GM23248 (cell line): ENCODE measurements at regions not wholly inside any gene's neighbourhood (a gene's known extent, or its start where the extent isn't known, plus 50 kb on each side); places are given as distances from the start of the nearest gene placed in this dataset.

ENCODE experiments used
- DNase-seq: peaks from one replicate; pipeline ENCODE4 v3.0.0-alpha.2; 2015
- H2AFZ ChIP-seq: fragments of 200-600 bp; sonication (generic); 2 replicates; pipeline ENCODE4 v1.6.1; 2016; ENCODE audit warnings: antibody characterized with exemption
- H3F3A ChIP-seq: fragments of 200-600 bp; sonication (generic); 2 replicates; pipeline ENCODE4 v1.6.1; 2016; ENCODE audit warnings: mild to moderate bottlenecking, antibody characterized with exemption, mixed run types; ENCODE audit not compliant: insufficient read depth
- H3K27ac ChIP-seq: fragments of 200-600 bp; sonication (generic); 2 replicates; pipeline ENCODE4 v1.5.1; 2016; ENCODE audit warnings: mild to moderate bottlenecking
- H3K27me3 ChIP-seq: fragments of 200-600 bp; sonication (generic); replicated peaks from 2 replicates; pipeline ENCODE4 v1.6.1; 2016; ENCODE audit warnings: mild to moderate bottlenecking; ENCODE audit not compliant: insufficient read depth
- H3K36me3 ChIP-seq: fragments of 200-600 bp; sonication (generic); 2 replicates; pipeline ENCODE4 v1.6.1; 2016; ENCODE audit warnings: low read depth, mild to moderate bottlenecking
- H3K4me1 ChIP-seq: fragments of 200-600 bp; sonication (generic); 2 replicates; pipeline ENCODE4 v1.6.1; 2016; ENCODE audit warnings: mild to moderate bottlenecking; ENCODE audit not compliant: insufficient read depth
- H3K4me2 ChIP-seq: fragments of 200-600 bp; sonication (generic); one replicate; pipeline ENCODE4 v1.6.1; 2016; ENCODE audit warnings: mild to moderate bottlenecking; ENCODE audit not compliant: unreplicated experiment
- H3K4me3 ChIP-seq: fragments of 200-600 bp; sonication (generic); 2 replicates; pipeline ENCODE4 v1.5.1; 2016; ENCODE audit warnings: mild to moderate bottlenecking
- H3K79me2 ChIP-seq: fragments of 200-600 bp; sonication (generic); 2 replicates; pipeline ENCODE4 v1.6.1; 2016; ENCODE audit warnings: mild to moderate bottlenecking; ENCODE audit not compliant: insufficient read depth
- H3K9ac ChIP-seq: fragments of 200-600 bp; sonication (generic); 2 replicates; pipeline ENCODE4 v1.6.1; 2016; ENCODE audit warnings: mild to moderate bottlenecking
- H3K9me2 ChIP-seq: fragments of 200-600 bp; sonication (generic); 2 replicates; pipeline ENCODE4 v1.6.1; 2016; ENCODE audit warnings: mixed run types, mild to moderate bottlenecking, moderate library complexity; ENCODE audit not compliant: insufficient read depth
- H3K9me3 ChIP-seq: fragments of 200-600 bp; sonication (generic); one replicate; pipeline ENCODE4 v1.6.1; 2017; ENCODE audit warnings: low read depth
- H4K20me1 ChIP-seq: fragments of 200-600 bp; sonication (generic); 2 replicates; pipeline ENCODE4 v1.6.0; 2016; ENCODE audit not compliant: insufficient read depth
- EZH2 ChIP-seq: fragments of 200-600 bp; sonication (generic); IDR thresholded peaks from 2 replicates; pipeline ENCODE4 v1.6.1; 2018; ENCODE audit warnings: antibody characterized with exemption, mild to moderate bottlenecking; ENCODE audit not compliant: insufficient read depth, poor library complexity, severe bottlenecking
- EZH2phosphoT487 ChIP-seq: fragments of 200-600 bp; sonication (generic); IDR thresholded peaks from 2 replicates; pipeline ENCODE4 v1.6.1; 2018; ENCODE audit warnings: antibody characterized with exemption, moderate library complexity, mild to moderate bottlenecking, low read depth; ENCODE audit not compliant: insufficient read depth
- WGBS, 2 experiments: methylation state at CpG; one replicate each; pipeline ENCODE4 v1.1.6; 2015 to 2017; ENCODE audit warnings: low lambda C conversion rate in 2 of 2, low coverage in 1 of 2; ENCODE audit errors: missing lambda C conversion rate in 2 of 2; 5-methylcytosine and 5-hydroxymethylcytosine counted together
- in situ Hi-C: fragments of 300-500 bp; cut with MboI; formaldehyde crosslinking; loops from 2 replicates; pipeline ENCODE4 v1.15.0; 2020

GRCh38 chr3:23734481-23734880, 71.3 kb upstream of the UBE2E1 start:
- H3K36me3 ChIP-seq = no peaks in the 10 kb centered on the region
- 96 to 98% methylated on average over 3 of the region's 3 CpGs for WGBS, 2 experiments
- no peak overlapping the region for H3K4me2 ChIP-seq
- no peaks in the 10 kb centered on the region for H3K9me3 ChIP-seq
- H3K27me3 ChIP-seq = no peaks in the 10 kb centered on the region
- no peaks in the 10 kb centered on the region for H3K9me2 ChIP-seq
- no peak for DNase-seq
- H3F3A ChIP-seq = peaks cover 7% of the 10 kb centered on the region
- no peak for TF ChIP-seq EZH2
- TF ChIP-seq EZH2phosphoT487 = no peak
- peaks cover 7% of the 10 kb centered on the region for H3K4me1 ChIP-seq
- in situ Hi-C loops = no loop called here
- H2AFZ ChIP-seq = no peak overlapping the region
- H4K20me1 ChIP-seq = no peaks in the 10 kb centered on the region
- no peak overlapping the region for H3K27ac ChIP-seq
- no peak overlapping the region for H3K4me3 ChIP-seq
- no peak overlapping the region for H3K9ac ChIP-seq
- H3K79me2 ChIP-seq = no peaks in the 10 kb centered on the region

- Histone ChIP-seq H3K4me3 (no peak overlapping the region), H3K36me3 (no peaks in the 10 kb centered on the region), H3K9me3 (no peaks in the 10 kb centered on the region), H3K27ac (no peak overlapping the region), H4K20me1 (no peaks in the 10 kb centered on the region), H3K4me2 (no peak overlapping the region), H3K27me3 (no peaks in the 10 kb centered on the region), H3K4me1 (peaks cover 13% of the 10 kb centered on the region), H3F3A (peaks cover 12% of the 10 kb centered on the region), H3K9me2 (no peaks in the 10 kb centered on the region), H2AFZ (no peak overlapping the region), H3K9ac (no peak overlapping the region), H3K79me2 (no peaks in the 10 kb centered on the region)
- 89 to 96% methylated on average over 3 of the region's 3 CpGs for WGBS, 2 experiments
- no peak for DNase-seq
- TF ChIP-seq EZH2 (no peak), EZH2phosphoT487 (no peak)
- in situ Hi-C loops = no loop called here
Measured at GRCh38 chr3:23735062-23735461, 70.7 kb upstream of the UBE2E1 start.

- Histone ChIP-seq H3K4me1 (peaks cover 19% of the 10 kb centered on the region), H3K27ac (no peak overlapping the region), H3K9ac (no peak overlapping the region), H3K79me2 (no peaks in the 10 kb centered on the region), H3K4me3 (no peak overlapping the region), H2AFZ (no peak overlapping the region), H3K27me3 (no peaks in the 10 kb centered on the region), H4K20me1 (no peaks in the 10 kb centered on the region), H3K9me3 (no peaks in the 10 kb centered on the region), H3K9me2 (no peaks in the 10 kb centered on the region), H3F3A (peaks cover 12% of the 10 kb centered on the region), H3K4me2 (no peak overlapping the region), H3K36me3 (no peaks in the 10 kb centered on the region)
- WGBS, 2 experiments = 66 to 68% methylated on average over 8 of the region's 8 CpGs
- TF ChIP-seq EZH2phosphoT487 (no peak), EZH2 (no peak)
- in situ Hi-C loops = no loop called here
- no peak for DNase-seq
Measured at GRCh38 chr3:23735535-23736326, 70.0 kb upstream of the UBE2E1 start.

- peak overlapping the region; percentile 16 for H3K4me2 ChIP-seq
- 92 to 93% methylated on average over 3 of the region's 3 CpGs for WGBS, 2 experiments
- no peak overlapping the region for H3K27ac ChIP-seq
- H3K79me2 ChIP-seq = no peaks in the 10 kb centered on the region
- H2AFZ ChIP-seq = no peak overlapping the region
- peaks cover 23% of the 10 kb centered on the region for H3K4me1 ChIP-seq
- in situ Hi-C loops = no loop called here
- peak; percentile 4 for DNase-seq
- H3K9me3 ChIP-seq = no peaks in the 10 kb centered on the region
- H3K4me3 ChIP-seq = no peak overlapping the region
- H3K9ac ChIP-seq = no peak overlapping the region
- H3K27me3 ChIP-seq = no peaks in the 10 kb centered on the region; the same call in 1 of the 2 replicates
- TF ChIP-seq EZH2phosphoT487 (no peak), EZH2 (no peak)
- H3K9me2 ChIP-seq = no peaks in the 10 kb centered on the region
- H4K20me1 ChIP-seq = no peaks in the 10 kb centered on the region
- peaks cover 12% of the 10 kb centered on the region for H3F3A ChIP-seq
- no peaks in the 10 kb centered on the region for H3K36me3 ChIP-seq
Measured at GRCh38 chr3:23738944-23739343, 66.8 kb upstream of the UBE2E1 start.

- Histone ChIP-seq H3K27ac (peak overlapping the region; percentile 38; the same call in 1 of the 2 replicates), H2AFZ (no peak overlapping the region), H3K9me3 (no peaks in the 10 kb centered on the region), H3K4me3 (0 out of 2 replicates have a peak overlapping the region, but pooled peaks have one; percentile 10), H3K27me3 (no peaks in the 10 kb centered on the region; the same call in 1 of the 2 replicates), H3K79me2 (no peaks in the 10 kb centered on the region), H3K4me1 (peaks cover 23% of the 10 kb centered on the region), H3K9me2 (no peaks in the 10 kb centered on the region), H3K9ac (no peak overlapping the region), H3K36me3 (no peaks in the 10 kb centered on the region), H4K20me1 (no peaks in the 10 kb centered on the region), H3F3A (peaks cover 12% of the 10 kb centered on the region), H3K4me2 (peak overlapping the region; percentile 16)
- DNase-seq = peak; percentile 77
- TF ChIP-seq EZH2phosphoT487 = no peak
- no peak for TF ChIP-seq EZH2
- in situ Hi-C loops = no loop called here
- 0 to 5% methylated on average over 1 of the region's 1 CpG for WGBS, 2 experiments
Measured at GRCh38 chr3:23739536-23739935, 66.2 kb upstream of the UBE2E1 start.
